ENCODE measurements at regions not wholly inside any gene's neighbourhood (a gene's known extent, or its start where the extent isn't known, plus 50 kb on each side); places are given as distances from the start of the nearest gene placed in this dataset.

GRCh38 chr13:22219709-22220108 lies 548.8 kb downstream of the FGF9 start:
- Histone ChIP-seq H3K27me3 (no peaks in the 10 kb centered on the region), H3K9me3 (no peaks in the 10 kb centered on the region), H3K4me3 (no peak overlapping the region), H3K27ac (no peak overlapping the region), H3K36me3 (no peaks in the 10 kb centered on the region), H3K4me1 (no peaks in the 10 kb centered on the region)
- ATAC-seq: no peak
- no peak for TF ChIP-seq CTCF (IDR thresholded peaks at IDR 0.05)
- DNase-seq: no peak
- FAIRE-seq: no peak
- 92 to 100% methylated on average over 2 of the region's 2 CpGs for WGBS, 2 donors
- intact Hi-C loops (cut with DNase I): no loop called here

GRCh38 chr13:22220151-22221135 lies 549.6 kb downstream of the FGF9 start:
- DNase-seq (no peak), FAIRE-seq (no peak), ATAC-seq (no peak)
- 73 to 79% methylated on average over 17 of the region's 17 CpGs for WGBS, 2 donors
- Histone ChIP-seq H3K4me3 (no peak overlapping the region), H3K36me3 (no peaks in the 10 kb centered on the region), H3K9me3 (no peaks in the 10 kb centered on the region), H3K4me1 (no peaks in the 10 kb centered on the region), H3K27ac (no peak overlapping the region), H3K27me3 (no peaks in the 10 kb centered on the region)
- no peak for TF ChIP-seq CTCF (IDR thresholded peaks at IDR 0.05)
- intact Hi-C loops (cut with DNase I): no loop called here

- 72 to 76% methylated on average over 8 of the region's 8 CpGs for WGBS, 2 donors
- intact Hi-C loops (cut with DNase I): no loop called here
- H3K36me3 ChIP-seq: no peaks in the 10 kb centered on the region
Observed at GRCh38 chr13:22223411-22223810, 552.5 kb downstream of the FGF9 start.

GRCh38 chr13:22226086-22226485 lies 555.2 kb downstream of the FGF9 start:
- H3K4me1 ChIP-seq: no peaks in the 10 kb centered on the region
- no peaks in the 10 kb centered on the region for H3K27me3 ChIP-seq
- WGBS, 2 donors: 48 to 52% methylated on average over 4 of the region's 4 CpGs
- H3K36me3 ChIP-seq: no peaks in the 10 kb centered on the region
- no peak for TF ChIP-seq CTCF (IDR thresholded peaks at IDR 0.05)
- ATAC-seq (no peak), FAIRE-seq (no peak), DNase-seq (no peak)
- no peak overlapping the region for H3K4me3 ChIP-seq
- no peak overlapping the region for H3K27ac ChIP-seq
- intact Hi-C loops (cut with DNase I): no loop called here
- no peaks in the 10 kb centered on the region for H3K9me3 ChIP-seq

More at GRCh38 chr13:22223411-22223810, 552.5 kb downstream of the FGF9 start:
- Histone ChIP-seq H3K4me3 (no peak overlapping the region), H3K27me3 (no peaks in the 10 kb centered on the region), H3K9me3 (no peaks in the 10 kb centered on the region), H3K4me1 (no peaks in the 10 kb centered on the region), H3K27ac (no peak overlapping the region)
- DNase-seq (no peak), FAIRE-seq (no peak), ATAC-seq (no peak)
- no peak for TF ChIP-seq CTCF (IDR thresholded peaks at IDR 0.05)

- 73 to 76% methylated on average over 2 of the region's 2 CpGs for WGBS, 2 donors
- FAIRE-seq (no peak), DNase-seq (no peak), ATAC-seq (no peak)
- H3K4me1 ChIP-seq: no peaks in the 10 kb centered on the region
- H3K27me3 ChIP-seq: no peaks in the 10 kb centered on the region
- no peak overlapping the region for H3K4me3 ChIP-seq
- intact Hi-C loops (cut with DNase I): no loop called here
- H3K9me3 ChIP-seq: no peaks in the 10 kb centered on the region
- H3K27ac ChIP-seq: no peak overlapping the region
- TF ChIP-seq CTCF (IDR thresholded peaks at IDR 0.05): no peak
- no peaks in the 10 kb centered on the region for H3K36me3 ChIP-seq
Observed at GRCh38 chr13:22227895-22228294, 557.0 kb downstream of the FGF9 start.
